ENCODE measurements at regions not wholly inside any gene's neighbourhood (a gene's known extent, or its start where the extent isn't known, plus 50 kb on each side); places are given as distances from the start of the nearest gene placed in this dataset.

DNA sequence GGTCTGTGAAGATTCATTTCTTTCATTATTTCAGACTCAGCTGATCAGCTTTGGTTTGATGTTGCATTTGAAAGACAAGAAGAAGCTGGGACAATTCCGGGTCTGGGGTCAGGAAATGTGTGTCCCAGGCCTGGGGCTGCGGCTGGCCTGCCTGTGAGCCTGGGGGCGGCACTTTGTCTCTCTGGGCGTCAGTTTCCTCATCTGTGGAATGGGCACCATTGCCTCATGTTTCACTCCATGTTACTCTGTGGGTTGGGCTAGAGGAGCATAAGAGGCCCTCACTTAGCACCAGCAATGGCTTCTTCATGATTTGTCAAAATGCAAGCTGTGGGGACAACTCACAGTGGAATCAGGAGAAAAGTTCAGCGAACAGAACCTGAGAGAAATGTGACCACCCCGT, 570.1 kb downstream of the VRK1 start:
- H3K27me3 Mint-ChIP-seq: no peaks in the 10 kb centered on the region
- H3K9me3 Mint-ChIP-seq: no peaks in the 10 kb centered on the region
- peaks cover 4 to 7% of the 10 kb centered on the region in 2 donors for H3K4me1 Mint-ChIP-seq (ENCODE audit: low read depth in 2 of 2)
- H3K36me3 Mint-ChIP-seq (ENCODE audit: insufficient read depth): no peaks in the 10 kb centered on the region
- H3K4me3 Mint-ChIP-seq: no peak overlapping the region
- H3K27ac Mint-ChIP-seq: no peak overlapping the region
- ATAC-seq (replicated peaks): no peak
- DNase-seq: no peak

DNA sequence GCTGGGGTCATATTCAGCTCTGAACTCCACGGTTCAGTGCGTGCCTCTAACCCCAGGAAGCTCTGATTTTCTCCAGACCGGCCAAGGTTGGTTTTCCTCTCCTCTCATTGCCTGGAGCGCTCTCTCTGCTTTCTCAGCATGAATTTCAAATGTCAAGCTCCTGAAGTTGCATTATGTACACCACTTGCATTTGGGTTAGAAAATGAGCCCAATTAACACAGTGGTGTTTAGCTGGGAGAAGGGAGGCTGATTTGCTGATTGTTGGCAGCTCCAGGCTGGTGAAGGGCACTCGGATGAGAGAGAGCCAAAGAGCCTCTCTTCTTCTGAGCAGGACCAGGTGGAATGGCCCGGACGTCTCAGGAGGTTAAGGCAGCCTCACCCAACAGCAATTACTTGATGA, 570.9 kb downstream of the VRK1 start:
- ATAC-seq (replicated peaks) (no peak), DNase-seq (no peak)
- no peak overlapping the region for H3K4me3 Mint-ChIP-seq
- H3K27ac Mint-ChIP-seq: no peak overlapping the region
- H3K27me3 Mint-ChIP-seq: no peaks in the 10 kb centered on the region
- no peaks in the 10 kb centered on the region for H3K36me3 Mint-ChIP-seq (ENCODE audit: insufficient read depth)
- peaks cover 4 to 6% of the 10 kb centered on the region in 2 donors for H3K4me1 Mint-ChIP-seq (ENCODE audit: low read depth in 2 of 2)
- H3K9me3 Mint-ChIP-seq: no peaks in the 10 kb centered on the region

DNA sequence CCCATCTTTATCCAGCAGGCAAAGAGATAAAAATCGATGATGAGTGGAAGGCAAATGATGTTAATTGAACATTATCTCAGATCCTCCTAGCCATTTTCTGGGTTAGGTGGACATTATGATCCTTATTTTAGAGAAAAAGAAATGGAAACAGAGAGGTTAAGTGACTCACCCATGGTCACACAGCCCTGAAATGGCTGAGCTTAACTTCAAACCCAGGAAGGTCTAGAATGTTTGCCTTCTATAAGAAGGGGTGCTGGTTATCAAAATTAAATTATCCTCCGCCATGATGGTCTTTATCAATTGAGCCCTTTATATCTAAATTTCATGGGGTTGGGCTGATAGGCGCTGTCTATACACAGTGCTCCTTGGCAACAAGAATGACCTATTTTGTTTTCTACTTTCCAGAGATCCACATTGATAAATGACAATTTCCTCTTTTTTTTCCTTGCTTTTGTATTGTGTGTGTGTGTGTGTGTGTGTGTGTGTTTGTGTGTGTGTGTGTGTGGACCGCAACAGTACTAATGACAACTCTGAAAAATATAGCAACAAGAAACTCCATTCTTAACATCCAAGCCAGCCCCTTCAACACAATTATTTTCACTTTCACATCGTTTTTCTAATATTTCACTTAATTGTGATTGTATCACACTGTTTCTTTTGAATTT, 571.9 kb downstream of the VRK1 start:
- H3K27ac Mint-ChIP-seq: no peak overlapping the region
- H3K9me3 Mint-ChIP-seq: no peaks in the 10 kb centered on the region
- peaks cover 7 to 8% of the 10 kb centered on the region in 2 donors for H3K4me1 Mint-ChIP-seq (ENCODE audit: low read depth in 2 of 2)
- H3K27me3 Mint-ChIP-seq: no peaks in the 10 kb centered on the region
- no peak overlapping the region for H3K4me3 Mint-ChIP-seq
- ATAC-seq (replicated peaks): no peak
- H3K36me3 Mint-ChIP-seq (ENCODE audit: insufficient read depth): peaks cover 2% of the 10 kb centered on the region
- DNase-seq: no peak

DNA sequence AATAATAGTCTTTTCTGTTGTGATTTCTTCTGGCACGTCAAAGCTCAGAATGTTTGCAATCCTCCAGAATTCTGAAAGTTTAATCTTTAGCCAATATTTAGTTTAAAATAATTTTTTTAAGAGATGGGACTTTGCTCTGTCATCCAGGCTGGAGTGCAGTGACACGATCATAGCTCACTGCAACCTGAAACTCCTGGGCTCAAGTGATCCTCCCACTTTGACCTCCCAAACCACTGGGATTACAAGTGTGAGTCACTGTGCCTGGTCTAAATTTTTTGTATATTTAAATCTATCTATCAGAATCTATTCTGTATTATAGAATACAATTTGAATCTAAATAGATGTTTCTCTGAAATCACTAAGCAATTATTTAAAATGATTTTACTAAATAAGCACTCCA, 572.7 kb downstream of the VRK1 start:
- H3K27me3 Mint-ChIP-seq: no peaks in the 10 kb centered on the region
- no peaks in the 10 kb centered on the region for H3K9me3 Mint-ChIP-seq
- H3K27ac Mint-ChIP-seq: no peak overlapping the region
- peaks cover 3% of the 10 kb centered on the region for H3K36me3 Mint-ChIP-seq (ENCODE audit: insufficient read depth)
- ATAC-seq (replicated peaks): no peak
- no peak for DNase-seq
- H3K4me1 Mint-ChIP-seq (ENCODE audit: low read depth in 2 of 2): peaks cover 13 to 14% of the 10 kb centered on the region in 2 donors
- H3K4me3 Mint-ChIP-seq: no peak overlapping the region

DNA sequence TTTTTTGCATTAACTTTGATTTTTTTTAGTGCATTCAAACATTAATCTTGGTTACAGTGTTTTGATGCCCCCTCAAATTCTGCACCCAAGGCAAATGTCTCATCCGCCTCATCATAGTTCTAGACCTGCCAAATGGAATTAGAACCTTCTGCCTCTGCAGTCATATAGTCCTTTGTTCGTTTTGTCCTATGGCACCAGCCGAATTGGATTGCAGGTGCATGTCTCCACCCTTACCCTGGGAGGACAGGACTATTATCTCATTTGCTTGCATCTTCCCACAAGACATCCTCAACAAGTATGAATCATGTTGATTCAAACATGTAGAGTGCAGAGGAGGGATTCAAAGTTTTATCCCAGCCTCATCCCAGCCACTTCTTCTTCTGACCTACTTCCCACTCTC, 579.1 kb downstream of the VRK1 start:
- Mint-ChIP-seq H3K4me3 (peak overlapping the region in 1 of 2 donors; percentile 1), H3K9me3 (no peaks in the 10 kb centered on the region), H3K36me3 (ENCODE audit: insufficient read depth) (peaks cover 6% of the 10 kb centered on the region), H3K27ac (peak overlapping the region in 1 of 2 donors; percentile 94), H3K27me3 (no peaks in the 10 kb centered on the region), H3K4me1 (ENCODE audit: low read depth in 2 of 2) (peaks cover 52 to 63% of the 10 kb centered on the region in 2 donors)
- no peak for ATAC-seq (replicated peaks)
- no peak for DNase-seq

DNA sequence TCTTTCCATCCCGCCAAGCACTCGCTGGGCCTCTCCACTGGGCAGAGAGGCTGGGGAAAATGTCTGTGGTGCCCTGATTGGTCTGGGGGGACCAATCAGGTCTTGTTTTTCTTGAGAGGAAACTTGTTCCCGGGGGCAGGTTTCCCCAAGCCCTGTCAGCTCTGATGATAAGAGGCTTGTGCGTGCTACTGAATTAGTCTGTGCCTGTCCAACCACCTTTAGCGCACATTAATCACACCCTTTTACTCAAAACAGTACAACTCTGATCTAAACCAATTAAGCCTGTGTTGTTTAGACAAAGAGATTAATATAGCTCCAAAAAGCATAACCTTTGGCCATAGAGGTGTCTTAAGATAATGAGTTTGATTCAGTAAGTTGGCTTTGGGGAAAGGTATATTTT, 580.4 kb downstream of the VRK1 start:
- Mint-ChIP-seq H3K4me1 (ENCODE audit: low read depth in 2 of 2) (peaks cover 58 to 73% of the 10 kb centered on the region in 2 donors), H3K4me3 (peak overlapping the region; percentile 60 to 63), H3K9me3 (no peaks in the 10 kb centered on the region), H3K36me3 (ENCODE audit: insufficient read depth) (peaks cover 6% of the 10 kb centered on the region), H3K27ac (peak overlapping the region; percentile 88 to 94), H3K27me3 (no peaks in the 10 kb centered on the region)
- ATAC-seq (replicated peaks) (no peak), DNase-seq (no peak)

DNA sequence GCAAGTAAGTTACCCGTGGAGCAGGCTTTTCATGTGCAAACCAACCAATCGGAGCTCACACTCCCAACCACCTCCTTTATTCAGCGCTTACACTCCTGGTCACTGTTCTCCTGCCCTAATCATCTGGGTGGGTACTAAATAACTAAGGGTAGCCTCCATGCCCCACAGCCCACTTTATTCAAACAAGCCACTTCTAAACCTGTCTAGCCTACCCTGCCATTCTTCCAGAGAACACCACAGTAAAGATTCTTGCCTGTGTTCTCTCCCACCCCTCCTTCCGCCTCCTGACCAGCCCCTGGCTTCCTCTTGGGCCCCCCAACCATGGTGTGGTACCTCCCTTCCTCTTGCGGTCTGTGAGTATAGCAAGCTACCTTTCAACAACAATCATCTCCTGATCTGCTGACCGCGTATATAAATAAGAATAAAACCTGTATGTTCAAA, 581.9 kb downstream of the VRK1 start:
- ATAC-seq (replicated peaks) (peak; percentile 82), DNase-seq (peak; percentile 37 to 42 (median 37))
- H3K4me3 Mint-ChIP-seq: peak overlapping the region; percentile 60 to 64
- H3K36me3 Mint-ChIP-seq (ENCODE audit: insufficient read depth): peaks cover 4% of the 10 kb centered on the region
- H3K27ac Mint-ChIP-seq: peak overlapping the region; percentile 88 to 94
- H3K4me1 Mint-ChIP-seq (ENCODE audit: low read depth in 2 of 2): peaks cover 55 to 72% of the 10 kb centered on the region in 2 donors
- H3K27me3 Mint-ChIP-seq: no peaks in the 10 kb centered on the region
- no peaks in the 10 kb centered on the region for H3K9me3 Mint-ChIP-seq

DNA sequence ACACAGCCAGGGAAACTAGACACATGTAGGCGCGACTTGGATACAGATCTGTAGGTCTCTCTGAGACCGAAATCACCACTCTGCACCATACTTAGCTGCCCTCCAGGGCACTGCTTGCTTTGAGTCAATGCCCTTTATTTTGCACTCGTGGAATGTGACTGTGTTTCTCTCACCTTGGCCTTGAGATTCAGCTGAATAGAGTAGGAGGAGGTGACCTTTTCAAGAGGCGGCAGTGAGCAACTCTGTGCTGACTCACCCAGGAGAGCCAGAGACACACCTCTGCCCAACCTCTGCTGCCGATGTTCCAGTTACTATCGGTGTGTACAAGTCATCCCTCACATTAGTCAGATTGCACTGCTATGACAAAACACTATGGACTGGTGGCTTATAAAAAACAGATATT, 583.4 kb downstream of the VRK1 start:
- Mint-ChIP-seq H3K27ac (peak overlapping the region; percentile 88 to 94), H3K4me1 (ENCODE audit: low read depth in 2 of 2) (peaks cover 48 to 65% of the 10 kb centered on the region in 2 donors), H3K36me3 (ENCODE audit: insufficient read depth) (peaks cover 4% of the 10 kb centered on the region), H3K9me3 (no peaks in the 10 kb centered on the region), H3K4me3 (peak overlapping the region; percentile 60 to 64), H3K27me3 (no peaks in the 10 kb centered on the region)
- ATAC-seq (replicated peaks) (peak; percentile 54), DNase-seq (no peak)

DNA sequence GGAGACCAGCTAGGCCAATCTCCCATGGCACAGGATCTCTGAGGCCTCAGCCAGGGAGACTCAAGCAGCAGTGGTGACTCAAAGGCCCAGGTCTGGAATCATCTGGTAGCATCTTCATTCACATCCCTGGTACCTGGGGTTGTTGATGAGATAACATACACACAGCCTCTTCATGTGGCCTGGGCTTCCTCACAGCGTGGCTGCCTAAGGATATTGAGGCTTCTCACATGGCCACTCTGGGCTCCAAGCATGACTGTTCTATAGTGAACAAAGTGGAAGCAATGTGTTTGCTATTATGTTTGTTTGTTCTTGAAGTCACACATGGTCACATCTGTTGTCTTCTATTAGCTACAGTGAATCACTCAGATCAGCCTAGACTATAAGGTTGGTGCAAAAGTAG, 584.1 kb downstream of the VRK1 start:
- peak overlapping the region; percentile 88 to 94 for H3K27ac Mint-ChIP-seq
- no peaks in the 10 kb centered on the region for H3K27me3 Mint-ChIP-seq
- H3K9me3 Mint-ChIP-seq: no peaks in the 10 kb centered on the region
- peaks cover 46 to 63% of the 10 kb centered on the region in 2 donors for H3K4me1 Mint-ChIP-seq (ENCODE audit: low read depth in 2 of 2)
- DNase-seq: no peak
- peaks cover 4% of the 10 kb centered on the region for H3K36me3 Mint-ChIP-seq (ENCODE audit: insufficient read depth)
- peak overlapping the region; percentile 60 to 64 for H3K4me3 Mint-ChIP-seq
- no peak for ATAC-seq (replicated peaks)

DNA sequence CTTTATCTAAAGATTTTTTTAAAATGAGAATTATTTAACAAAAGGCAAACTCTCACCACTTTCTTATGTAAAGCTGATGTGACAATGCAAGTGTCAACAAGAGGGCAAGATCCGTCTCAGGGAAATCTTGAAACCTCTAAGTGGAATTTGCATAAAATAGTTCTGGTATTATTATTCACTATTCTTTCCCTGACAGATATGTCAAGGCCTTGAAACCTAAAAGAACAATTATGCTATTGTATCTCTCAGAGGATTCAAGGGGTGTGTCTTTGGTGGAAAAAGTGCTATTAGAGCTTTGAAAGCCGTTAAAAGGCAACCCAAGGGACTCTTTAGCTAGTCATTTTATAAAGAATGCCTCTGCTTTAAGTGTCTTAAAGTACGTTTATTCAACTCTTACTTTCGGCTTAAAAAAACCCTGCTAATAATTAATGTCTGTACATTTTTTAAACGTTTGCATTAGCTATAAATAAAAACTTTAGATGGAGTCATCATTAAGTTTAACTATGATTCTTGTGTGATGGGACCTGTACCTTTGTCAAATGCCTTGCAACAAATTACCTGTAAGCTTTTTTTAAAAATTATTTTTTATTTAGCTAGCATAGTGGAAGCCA, 585.5 kb downstream of the VRK1 start:
- ATAC-seq (replicated peaks): no peak
- Mint-ChIP-seq H3K27me3 (no peaks in the 10 kb centered on the region), H3K36me3 (ENCODE audit: insufficient read depth) (peaks cover 4% of the 10 kb centered on the region), H3K4me1 (ENCODE audit: low read depth in 2 of 2) (peaks cover 39 to 60% of the 10 kb centered on the region in 2 donors), H3K4me3 (no peak overlapping the region), H3K9me3 (no peaks in the 10 kb centered on the region), H3K27ac (no peak overlapping the region)
- DNase-seq: no peak

DNA sequence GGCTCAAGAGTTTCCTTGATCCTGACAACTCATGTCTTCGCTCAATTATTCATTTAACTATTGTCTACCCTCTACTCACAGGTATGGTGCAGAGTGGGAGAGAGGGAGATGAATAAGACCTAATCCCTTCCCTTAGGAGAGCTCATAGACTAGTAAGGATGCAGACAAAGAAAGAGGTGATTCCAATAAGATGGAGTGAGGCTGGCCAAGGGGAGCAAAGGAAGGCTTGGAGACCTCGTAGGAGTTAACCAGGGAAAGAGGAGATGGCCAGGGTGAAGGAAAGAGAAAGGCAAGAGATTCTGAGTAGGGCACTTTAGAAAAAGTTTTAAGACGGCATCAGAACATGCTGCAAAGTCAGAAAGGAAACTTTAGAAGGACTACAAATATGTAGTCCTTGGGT, 588.5 kb downstream of the VRK1 start:
- Mint-ChIP-seq H3K4me1 (ENCODE audit: low read depth in 2 of 2) (peaks cover 11 to 32% of the 10 kb centered on the region in 2 donors), H3K27me3 (no peaks in the 10 kb centered on the region), H3K4me3 (no peak overlapping the region), H3K9me3 (no peaks in the 10 kb centered on the region), H3K27ac (peak overlapping the region in 1 of 2 donors; percentile 5), H3K36me3 (ENCODE audit: insufficient read depth) (no peaks in the 10 kb centered on the region)
- ATAC-seq (replicated peaks): no peak
- DNase-seq: no peak

DNA sequence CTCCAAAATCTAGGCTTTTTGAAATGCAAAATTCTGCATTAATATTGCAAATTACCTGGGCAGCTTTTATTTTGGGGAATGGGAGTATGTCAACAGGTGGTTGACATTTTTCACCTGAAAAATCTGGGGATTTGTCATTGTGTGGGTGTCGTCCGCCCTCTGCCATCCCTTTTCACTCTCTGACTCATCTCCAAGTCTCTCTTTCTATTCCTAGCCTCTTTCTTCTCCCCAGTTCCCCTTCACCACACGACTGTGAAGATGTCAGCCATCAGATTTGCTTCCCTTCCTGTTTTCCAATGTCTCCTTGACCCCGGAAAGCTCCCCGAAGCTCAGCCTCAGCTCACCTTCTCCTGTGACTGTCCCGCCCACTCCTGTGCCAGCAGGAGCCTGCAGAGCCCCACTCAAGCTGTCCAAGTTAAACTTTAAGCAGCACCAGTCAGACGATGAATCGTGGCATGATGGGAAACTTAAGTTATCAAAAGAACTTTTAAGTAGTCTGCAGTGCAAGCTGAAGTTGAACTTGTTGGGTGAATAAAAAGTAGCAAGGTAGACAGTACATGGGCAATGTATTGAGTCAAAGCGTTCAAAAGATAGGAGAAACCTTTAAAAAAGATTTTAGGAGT, 590.2 kb downstream of the VRK1 start:
- H3K27me3 Mint-ChIP-seq: no peaks in the 10 kb centered on the region
- H3K27ac Mint-ChIP-seq: no peak overlapping the region
- peaks cover 7 to 24% of the 10 kb centered on the region in 2 donors for H3K4me1 Mint-ChIP-seq (ENCODE audit: low read depth in 2 of 2)
- no peak overlapping the region for H3K4me3 Mint-ChIP-seq
- H3K36me3 Mint-ChIP-seq (ENCODE audit: insufficient read depth): no peaks in the 10 kb centered on the region
- ATAC-seq (replicated peaks) (no peak), DNase-seq (no peak)
- no peaks in the 10 kb centered on the region for H3K9me3 Mint-ChIP-seq

DNA sequence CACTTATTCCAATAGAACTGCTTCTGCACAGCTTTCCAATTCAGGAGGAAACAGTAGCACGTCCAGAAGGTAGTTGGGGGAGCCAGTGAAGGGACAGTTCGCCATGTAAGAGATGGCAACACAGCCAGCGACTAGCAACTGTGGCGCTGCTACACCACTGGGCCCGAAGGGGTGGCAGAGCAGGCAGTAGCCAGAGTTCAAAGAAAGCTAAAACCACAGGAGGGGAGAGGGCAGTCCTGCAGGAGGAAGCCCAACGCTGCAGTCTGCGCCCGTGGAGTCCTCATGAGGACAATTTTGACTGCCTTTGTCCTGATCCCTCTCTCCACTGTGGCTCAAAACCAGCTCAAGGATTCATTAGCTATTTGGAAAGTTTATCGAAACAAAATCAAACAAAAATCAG, 591.2 kb downstream of the VRK1 start:
- no peak overlapping the region for H3K27ac Mint-ChIP-seq

More for the DNA sequence above, 591.2 kb downstream of the VRK1 start:
- ATAC-seq (replicated peaks): no peak
- Mint-ChIP-seq H3K9me3 (no peaks in the 10 kb centered on the region), H3K4me1 (ENCODE audit: low read depth in 2 of 2) (peaks cover 7 to 33% of the 10 kb centered on the region in 2 donors), H3K27me3 (no peaks in the 10 kb centered on the region), H3K36me3 (ENCODE audit: insufficient read depth) (no peaks in the 10 kb centered on the region), H3K4me3 (no peak overlapping the region)
- no peak for DNase-seq
